ENCODE measurements at regions not wholly inside any gene's neighbourhood (a gene's known extent, or its start where the extent isn't known, plus 50 kb on each side); places are given as distances from the start of the nearest gene placed in this dataset.
"Not testable (repeated sequence)": the region's sequence is repeated elsewhere in the genome, so short reads cannot be mapped to it uniquely, and the experiment has no call there.

DNA sequence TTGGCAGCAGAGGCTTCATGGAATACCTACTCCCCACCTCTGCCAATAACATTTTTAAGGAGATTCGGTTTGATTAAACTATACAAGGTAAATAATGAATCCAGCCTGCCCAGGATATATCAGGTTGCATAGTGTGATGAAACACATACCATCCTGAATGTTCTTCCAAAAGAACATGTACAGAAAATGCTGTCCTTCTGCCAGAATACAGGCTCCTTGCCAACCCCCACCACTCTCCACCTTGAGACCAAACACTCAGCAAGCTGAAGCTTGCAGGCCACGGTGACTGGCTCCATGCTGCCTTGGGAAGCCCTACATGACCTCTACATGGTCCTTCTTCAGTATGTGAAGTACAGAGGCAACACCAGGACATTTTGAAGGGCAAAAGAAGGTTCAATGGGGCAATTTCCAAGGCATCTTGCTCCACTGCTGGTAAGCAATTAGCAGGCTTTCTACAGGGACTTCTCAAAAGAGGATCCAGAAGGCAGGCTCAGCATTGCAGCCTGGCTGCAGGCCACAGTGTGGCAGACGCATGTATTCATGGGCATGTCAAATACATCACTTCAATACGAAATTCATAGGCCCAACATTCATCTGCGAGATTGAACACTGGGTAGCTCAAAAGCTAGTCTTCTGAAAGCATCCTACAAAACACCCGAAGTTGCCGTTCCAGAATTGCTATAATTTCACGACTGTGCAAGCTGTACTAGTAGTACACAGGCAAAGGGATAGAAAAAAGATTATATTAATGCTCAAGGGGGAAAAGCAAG, 62.4 kb upstream of the SERP2 start:
- DNase-seq: no peak

DNA sequence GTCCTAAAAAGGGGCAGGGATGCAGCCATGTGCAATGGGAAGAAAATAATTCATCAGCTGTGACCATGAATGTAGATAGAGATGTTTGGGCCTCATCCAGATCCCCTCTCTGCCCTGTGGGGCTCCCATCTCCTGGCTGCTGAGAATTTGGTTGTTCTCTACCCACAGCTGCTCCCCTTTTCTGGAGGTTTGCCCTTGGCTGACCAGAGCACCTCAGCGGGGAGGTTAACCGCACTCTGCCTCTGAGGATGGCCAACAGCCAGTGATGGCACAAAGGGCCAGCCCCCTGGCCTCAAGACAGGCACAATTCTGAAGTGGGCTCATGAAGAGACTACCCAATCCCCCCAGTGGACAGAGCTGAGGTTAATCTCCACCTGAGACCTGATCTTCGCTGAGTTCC, 61.5 kb upstream of the SERP2 start:
- no peak for DNase-seq

DNA sequence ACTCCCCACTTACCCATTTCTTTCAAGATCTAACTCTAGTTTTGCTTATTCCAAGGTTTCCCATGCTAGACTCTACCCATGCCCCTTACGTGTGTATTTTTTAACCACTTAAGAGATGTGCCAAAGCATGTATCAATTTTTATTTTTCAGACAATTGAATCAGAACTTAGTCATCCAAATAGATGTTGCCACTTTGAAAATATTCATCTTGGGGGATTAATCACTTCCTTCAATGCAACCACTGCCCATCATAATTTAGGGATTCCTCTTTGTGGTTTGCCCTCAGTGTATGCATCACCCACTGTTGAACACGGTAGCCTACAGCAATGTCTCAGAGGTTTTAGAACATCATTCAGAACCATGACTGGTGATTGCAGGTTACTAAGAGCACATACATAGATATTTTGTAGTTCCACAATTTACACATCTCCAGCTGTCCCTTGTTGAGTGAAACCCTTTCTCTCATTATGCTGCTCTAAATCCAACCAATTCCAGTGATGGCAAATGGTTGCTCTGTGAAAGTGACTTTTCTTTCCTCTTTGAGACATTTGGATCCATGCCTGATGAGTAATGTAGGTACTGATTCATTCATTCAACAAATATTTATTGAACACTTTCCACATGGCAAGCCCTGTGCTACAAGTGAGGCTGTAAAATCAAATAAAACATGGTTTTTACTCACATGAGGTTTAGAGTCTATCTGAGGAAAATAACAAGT, 60.6 kb upstream of the SERP2 start:
- no peak for DNase-seq

DNA sequence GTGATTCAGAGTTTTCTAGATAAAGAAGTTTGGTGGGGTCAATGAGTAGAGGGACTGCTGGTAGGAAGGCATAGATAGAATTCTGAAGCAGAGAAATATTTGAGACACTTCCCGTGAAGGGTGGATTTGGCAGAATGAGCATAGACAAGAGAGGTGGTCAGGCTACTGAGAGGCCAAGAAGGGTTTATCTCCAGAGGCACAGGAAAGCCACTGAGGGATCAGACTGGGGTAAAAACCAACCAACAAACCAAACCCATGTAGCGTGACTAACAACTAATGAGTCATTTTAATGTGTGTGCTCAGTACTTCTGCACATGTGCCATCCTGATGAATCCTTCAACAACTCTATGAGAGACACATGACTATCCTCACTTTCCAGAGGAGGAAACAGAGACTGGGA, 60.0 kb upstream of the SERP2 start:
- no peak for DNase-seq

DNA sequence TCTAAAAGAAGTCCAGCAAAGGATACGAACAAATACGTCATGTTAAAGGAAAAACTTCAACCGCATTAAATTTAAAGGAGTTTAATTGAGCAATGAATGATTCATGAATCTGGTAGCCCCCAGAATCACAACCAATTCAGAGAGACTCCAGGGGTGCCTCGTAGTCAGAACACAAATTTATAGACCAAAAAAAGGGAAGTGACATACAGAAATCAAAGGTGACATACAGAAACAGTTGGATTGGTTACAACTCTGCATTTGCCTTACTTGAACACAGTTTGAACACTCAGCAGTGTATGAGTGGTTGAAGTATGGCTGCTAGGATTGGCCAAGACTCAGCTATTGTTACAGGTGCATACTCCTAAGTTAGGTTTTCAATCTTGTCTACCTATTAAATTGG, 59.5 kb upstream of the SERP2 start:
- DNase-seq: not testable (repeated sequence)

DNA sequence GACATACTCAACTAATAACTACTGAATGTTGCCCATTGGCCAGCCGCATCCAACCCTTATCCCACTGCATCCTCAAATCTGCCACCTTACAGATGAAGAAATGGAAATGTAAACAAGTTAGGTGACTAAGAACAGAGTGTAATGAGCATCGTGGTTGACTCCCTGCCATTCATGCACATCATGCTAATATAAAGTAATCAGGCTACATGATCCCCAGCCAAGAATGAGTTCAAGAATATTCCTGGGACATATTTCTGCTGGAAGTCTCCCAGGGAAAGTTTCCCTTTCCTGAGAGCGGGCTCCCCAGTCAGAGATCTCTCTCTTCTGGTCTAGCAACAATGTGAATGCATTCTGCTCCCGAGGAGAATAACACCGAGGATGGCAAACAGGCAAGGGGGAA, 55.9 kb upstream of the SERP2 start:
- DNase-seq: no peak

DNA sequence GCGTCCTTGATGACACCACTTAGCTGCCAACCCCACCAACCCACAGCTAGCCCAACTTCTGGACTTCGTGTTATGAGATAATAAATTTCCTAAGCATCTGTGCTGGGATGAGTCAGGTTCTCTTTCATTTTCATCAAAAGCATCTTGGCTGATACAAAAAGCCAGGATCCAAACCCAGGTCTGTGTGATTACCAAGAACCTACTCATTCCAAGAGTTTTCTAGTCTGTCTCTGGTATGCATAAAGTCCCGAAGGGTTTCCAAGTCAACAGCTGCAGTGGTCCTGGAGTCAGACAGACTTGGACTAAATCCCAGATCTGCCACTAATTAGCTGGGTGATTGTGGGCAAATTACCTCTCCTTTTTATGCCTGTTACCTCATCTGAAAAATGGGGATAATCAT, 55.5 kb upstream of the SERP2 start:
- no peak for DNase-seq

DNA sequence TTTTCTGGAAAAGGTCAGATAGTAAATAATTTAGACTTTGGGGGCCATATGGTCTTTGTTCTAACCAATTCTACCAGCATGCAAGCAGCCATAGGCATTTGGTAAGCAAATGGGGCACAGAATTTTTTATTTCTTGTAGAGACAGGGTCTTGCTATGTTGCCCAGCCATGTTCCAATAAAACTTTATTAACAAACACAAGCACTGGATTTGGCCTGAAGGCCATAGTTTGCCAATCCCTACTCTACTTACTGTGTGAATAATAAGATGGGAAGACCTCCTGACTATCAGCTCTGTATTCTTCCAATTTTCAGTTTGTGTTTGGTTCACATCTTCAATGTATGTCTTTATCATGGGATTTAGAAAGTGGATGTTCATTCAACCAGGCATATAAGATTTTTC, 53.0 kb upstream of the SERP2 start:
- DNase-seq: no peak

DNA sequence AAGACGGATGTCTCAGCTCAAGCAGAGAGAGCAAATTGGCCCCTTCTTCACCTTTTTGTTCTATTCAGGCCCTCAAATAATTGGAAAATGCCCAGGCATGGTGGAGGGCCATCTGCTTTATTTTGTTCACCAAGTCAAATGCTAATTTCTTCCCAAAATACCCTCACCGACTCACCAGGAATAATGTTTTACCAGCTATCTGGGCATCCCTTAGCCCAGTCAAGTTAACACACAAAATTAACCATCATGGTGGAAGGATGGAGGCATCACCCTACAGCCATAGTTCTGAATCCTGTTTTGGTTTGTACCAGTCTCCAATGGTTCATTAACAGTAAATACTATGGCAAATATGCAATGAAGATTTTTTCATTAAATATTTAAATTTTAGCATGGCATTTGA, 51.7 kb upstream of the SERP2 start:
- no peak for DNase-seq

DNA sequence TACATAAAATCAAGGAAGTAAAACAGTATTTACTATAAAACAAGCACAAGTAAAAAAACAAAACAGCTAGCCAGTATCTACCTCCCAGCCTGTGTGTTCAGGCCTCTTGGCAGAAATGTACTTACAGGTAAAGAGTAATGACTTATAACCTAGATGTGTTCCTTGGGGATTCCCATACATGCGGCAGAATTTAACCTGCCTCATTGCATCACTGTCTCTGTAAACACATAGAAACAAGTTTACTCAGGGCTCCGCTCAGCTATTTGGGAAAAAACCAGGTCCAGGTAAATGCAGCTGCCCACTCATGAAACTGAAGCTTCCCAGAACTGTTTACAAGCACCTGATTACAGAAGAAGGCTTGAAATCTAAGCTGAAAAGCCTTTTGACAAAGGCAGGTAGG, 50.7 kb upstream of the SERP2 start:
- no peak for DNase-seq

DNA sequence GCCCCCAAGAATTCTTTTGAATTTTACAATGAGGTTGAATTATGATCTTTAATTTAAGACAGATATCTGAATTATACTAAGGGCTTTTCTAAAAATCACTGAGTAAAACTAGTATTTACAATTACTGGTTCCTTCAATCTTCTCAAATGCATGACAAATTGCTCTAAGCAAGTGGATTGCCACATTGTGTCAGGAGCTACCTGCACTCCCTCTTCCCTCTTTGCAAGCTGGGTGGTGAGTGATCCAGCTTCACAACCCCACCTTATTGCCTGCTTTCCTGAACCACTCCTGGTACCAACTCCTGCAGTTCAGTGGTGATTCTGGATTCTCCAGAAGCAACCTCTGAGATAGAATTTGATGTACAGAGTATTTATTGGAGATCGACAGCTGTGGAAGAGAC, 49.9 kb upstream of the SERP2 start:
- no peak for DNase-seq
